ENCODE measurements at regions not wholly inside any gene's neighbourhood (a gene's known extent, or its start where the extent isn't known, plus 50 kb on each side); places are given as distances from the start of the nearest gene placed in this dataset.

GRCh38 chr5:128722551-128722950 is 184.5 kb upstream of the FBN2 start:
- Histone ChIP-seq H3K23ac (ENCODE audit: low read depth, low read length) (no peak overlapping the region), H2AK5ac (ENCODE audit: low read depth, low read length) (no peak overlapping the region), H3K9ac (ENCODE audit: low read depth, low read length) (no peak overlapping the region), H3K36me3 (ENCODE audit: control insufficient read depth, insufficient read depth, low read length) (no peaks in the 10 kb centered on the region), H3K27me3 (ENCODE audit: control insufficient read depth, insufficient read depth, low read length) (no peaks in the 10 kb centered on the region), H2AFZ (replicated peaks; ENCODE audit: low read length, poor library complexity) (no peak overlapping the region), H3K4me1 (ENCODE audit: control insufficient read depth, insufficient read depth, low read length) (no peaks in the 10 kb centered on the region), H3K56ac (ENCODE audit: extremely low read depth, insufficient read depth, low read length) (no peak overlapping the region), H3K27ac (ENCODE audit: insufficient read depth, low read length) (no peak overlapping the region), H2AK9ac (replicated peaks; ENCODE audit: low read depth, low read length, poor library complexity) (no peak overlapping the region), H3K18ac (ENCODE audit: low read depth, low read length) (no peak overlapping the region), H2BK120ac (ENCODE audit: low read depth, low read length) (no peak overlapping the region), H3K4me3 (ENCODE audit: insufficient read depth, low read depth, low read length) (no peak overlapping the region), H4K5ac (ENCODE audit: low read depth, low read length) (no peak overlapping the region), H2BK20ac (ENCODE audit: low read depth, low read length) (no peak overlapping the region), H4K91ac (ENCODE audit: insufficient read depth, low read depth, low read length) (no peak overlapping the region), H3K79me1 (ENCODE audit: low read depth in 1 of 2, low read length in 2 of 2) (no peaks in the 10 kb centered on the region), H3K9me1 (ENCODE audit: insufficient read depth, low read length) (no peaks in the 10 kb centered on the region), H3K4ac (ENCODE audit: low read depth, low read length) (no peak overlapping the region), H2BK5ac (ENCODE audit: low read depth, low read length, poor library complexity, severe bottlenecking) (no peak overlapping the region), H4K20me1 (ENCODE audit: insufficient read depth, low read length) (no peaks in the 10 kb centered on the region), H3K4me2 (ENCODE audit: low read depth, low read length) (no peak overlapping the region), H4K8ac (ENCODE audit: low read depth in 2 of 2, low read length in 2 of 2) (no peak overlapping the region), H3K14ac (replicated peaks; ENCODE audit: low read depth, low read length) (no peak overlapping the region), H3K9me3 (ENCODE audit: control insufficient read depth, insufficient read depth, low read length) (no peaks in the 10 kb centered on the region), H2BK15ac (ENCODE audit: low read depth, low read length) (no peak overlapping the region)
- intact Hi-C loops (cut with micrococcal nuclease) (no loop called here), dilution Hi-C loops (cut with HindIII; ENCODE audit: low sequenced_read_pairs, unreplicated experiment) (no loop called here), in situ Hi-C loops (cut with MboI; ENCODE audit: low sequenced_read_pairs) (no loop called here)
- POLR2A ChIA-PET (ENCODE audit: unreplicated experiment), result no interaction called here
- no TSS peak for BruUV-seq (replicated peaks)
- CTCF ChIA-PET, result no interaction called here
- WGBS, 2 experiments (ENCODE audit: extremely low coverage in 2 of 2, insufficient read length in 1 of 2), result no CpG with 5 or more reads among the region's 1 CpG
- ATAC-seq (ENCODE audit: low read depth) (no peak), DNase-seq (no peak)
- TF ChIP-seq CEBPB (IDR thresholded peaks at IDR 0.05; ENCODE audit: low read depth, low read length), result no peak
- TF ChIP-seq RAD21 (IDR thresholded peaks at IDR 0.05; ENCODE audit: low read length), result no peak
- TF ChIP-seq POLR2A (IDR thresholded peaks at IDR 0.05; ENCODE audit: low read depth, low read length), result no peak
- TF ChIP-seq USF2 (IDR thresholded peaks at IDR 0.05; ENCODE audit: low read depth, low read length), result no peak
- no peak for TF ChIP-seq ELK1 (IDR thresholded peaks at IDR 0.05; ENCODE audit: borderline replicate concordance, low read depth, low read length)
- TF ChIP-seq MAZ (IDR thresholded peaks at IDR 0.05; ENCODE audit: borderline replicate concordance, low read depth, low read length), result no peak
- TF ChIP-seq RFX5 (IDR thresholded peaks at IDR 0.05; ENCODE audit: low read depth, low read length), result no peak
- no peak for TF ChIP-seq BHLHE40 (IDR thresholded peaks at IDR 0.05; ENCODE audit: low read depth, low read length)
- TF ChIP-seq CTCF (conservative IDR thresholded peaks at IDR 0.05; ENCODE audit: low read depth, low read length), result no peak
- TF ChIP-seq MXI1 (IDR thresholded peaks at IDR 0.05; ENCODE audit: borderline replicate concordance, low read depth, low read length), result no peak
- no peak for TF ChIP-seq CHD1 (IDR thresholded peaks at IDR 0.05; ENCODE audit: low read depth, low read length)
